GM13977 (cell line): ENCODE measurements at regions not wholly inside any gene's neighbourhood (a gene's known extent, or its start where the extent isn't known, plus 50 kb on each side); places are given as distances from the start of the nearest gene placed in this dataset.
"Not testable (repeated sequence)": the region's sequence is repeated elsewhere in the genome, so short reads cannot be mapped to it uniquely, and the experiment has no call there.

Experiments
- DNase-seq: peaks from one replicate; pipeline ENCODE4 v3.0.0; 2012; ENCODE audit warnings: low spot score
- CTCF ChIP-seq: IDR thresholded peaks from 2 replicates; pipeline ENCODE4 v1.5.1; 2012; ENCODE audit warnings: mild to moderate bottlenecking, control low read depth; ENCODE audit not compliant: insufficient read depth; ENCODE audit errors: extremely low read depth, missing control alignments
- in situ Hi-C: fragments of 300-500 bp; cut with MboI; formaldehyde crosslinking; loops from one replicate; pipeline ENCODE4 v1.12.0; 2022; ENCODE audit warnings: low sequenced_read_pairs, low pct_unique_long_range_greater_than_20kb, mixed read lengths, inconsistent platforms; ENCODE audit not compliant: unreplicated experiment

- in situ Hi-C loops: no loop called here
- no peak for TF ChIP-seq CTCF
- no peak for DNase-seq
Measured at GRCh38 chr3:159045279-159045885, 243.5 kb downstream of the MFSD1 start.

- DNase-seq: no peak
- TF ChIP-seq CTCF: no peak
- in situ Hi-C loops: no loop called here
Measured at GRCh38 chr3:159047361-159047760, 245.5 kb downstream of the MFSD1 start.

- DNase-seq, in situ Hi-C loops: not testable (repeated sequence)
Measured at GRCh38 chr3:159052494-159052893, 250.6 kb downstream of the MFSD1 start.

- in situ Hi-C loops: no loop called here
- no peak for TF ChIP-seq CTCF
- no peak for DNase-seq
Measured at GRCh38 chr3:159057621-159058020, 255.8 kb downstream of the MFSD1 start.

- no peak for DNase-seq
- TF ChIP-seq CTCF: no peak
- in situ Hi-C loops: no loop called here
Measured at GRCh38 chr3:159058859-159059258, 257.0 kb downstream of the MFSD1 start.

- TF ChIP-seq CTCF: no peak
- no peak for DNase-seq
- in situ Hi-C loops: no loop called here
Measured at GRCh38 chr3:159059395-159059794, 257.5 kb downstream of the MFSD1 start.

- DNase-seq: no peak
- TF ChIP-seq CTCF: no peak
Measured at GRCh38 chr3:159062734-159063410, 261.0 kb downstream of the MFSD1 start.

More at GRCh38 chr3:159062734-159063410, 261.0 kb downstream of the MFSD1 start:
- in situ Hi-C loops: no loop called here
